GM19193 (cell line): ENCODE measurements at regions not wholly inside any gene's neighbourhood (a gene's known extent, or its start where the extent isn't known, plus 50 kb on each side); places are given as distances from the start of the nearest gene placed in this dataset.

Experiments used
- POLR2A ChIP-seq: IDR thresholded peaks from 4 replicates; pipeline ENCODE4 v1.6.1; 2011; ENCODE audit not compliant: insufficient read depth, insufficient read length; ENCODE audit errors: extremely low read depth

- TF ChIP-seq POLR2A, result no peak
Observed at GRCh38 chr11:116335078-116335477, 437.7 kb downstream of the BUD13 start.

GRCh38 chr11:116334596-116334995 is 438.2 kb downstream of the BUD13 start:
- TF ChIP-seq POLR2A, result no peak

DNA sequence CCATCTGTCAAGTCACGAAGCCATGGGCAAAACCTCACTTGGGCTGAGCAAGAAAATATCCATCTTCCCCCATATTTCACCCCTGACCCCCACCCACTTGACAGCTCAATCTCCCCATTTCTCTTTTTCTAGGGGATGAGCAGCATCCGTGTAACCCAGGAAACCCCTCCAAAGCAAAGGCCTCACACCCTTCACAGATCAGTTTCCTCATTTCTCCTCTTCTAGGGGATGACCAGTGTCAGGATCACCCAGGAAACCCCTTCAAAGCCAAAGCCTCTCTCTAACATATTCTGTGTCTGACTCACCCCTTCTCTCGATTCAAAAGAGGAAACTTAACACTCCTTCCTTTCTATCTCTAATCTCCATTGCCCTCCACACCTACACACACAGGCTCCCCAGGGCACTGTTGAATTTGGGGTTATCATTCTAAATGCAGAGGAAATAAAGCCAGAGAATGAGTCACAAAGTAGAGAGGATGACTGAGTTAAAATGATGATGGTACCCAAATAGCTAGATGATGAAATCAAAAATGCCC is 439.7 kb downstream of the BUD13 start:
- no peak for TF ChIP-seq POLR2A

DNA sequence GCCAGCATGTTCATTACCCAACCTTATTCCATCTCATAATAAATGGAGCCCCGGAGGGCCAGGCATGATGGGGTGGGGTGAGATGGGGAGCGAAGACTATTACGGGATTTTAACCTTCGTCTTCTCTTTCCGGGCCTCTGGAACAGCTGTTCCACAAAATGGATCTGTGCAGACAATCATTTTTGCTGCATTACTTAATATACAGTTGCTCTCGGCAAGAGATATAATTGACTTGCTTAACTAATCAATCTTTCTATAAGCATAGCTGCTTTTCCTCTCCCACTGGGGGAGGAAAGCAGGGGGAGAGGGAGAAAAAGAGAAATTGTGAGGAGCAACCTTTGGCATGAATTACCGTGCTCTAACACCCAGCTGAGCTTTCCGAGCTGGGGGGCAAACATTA is 440.4 kb downstream of the BUD13 start:
- TF ChIP-seq POLR2A, result no peak

GRCh38 chr11:116331381-116331780 is 441.4 kb downstream of the BUD13 start:
- no peak for TF ChIP-seq POLR2A

GRCh38 chr11:116330439-116331185 is 442.2 kb downstream of the BUD13 start:
- TF ChIP-seq POLR2A, result no peak

- TF ChIP-seq POLR2A, result no peak
Observed at GRCh38 chr11:116329354-116330090, 443.3 kb downstream of the BUD13 start.

DNA sequence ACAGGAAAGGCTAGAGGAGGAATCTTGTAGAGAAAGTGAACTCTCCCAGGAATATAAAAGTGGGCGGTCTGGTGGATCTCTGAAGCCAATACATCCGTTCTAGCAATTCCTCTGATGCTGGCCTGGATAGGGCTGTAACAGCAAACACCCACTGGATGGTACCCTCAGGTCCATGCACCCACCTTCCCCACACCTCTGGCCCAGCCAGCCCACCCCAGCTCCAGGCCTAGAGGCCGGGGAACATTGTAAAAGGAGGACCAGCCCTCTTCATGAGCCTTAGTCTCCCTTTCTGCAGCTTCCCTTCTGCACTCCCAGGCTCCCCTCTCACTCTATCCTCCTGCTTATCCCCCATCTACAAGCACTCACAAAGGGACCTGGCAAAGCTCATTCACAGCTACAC is 443.9 kb downstream of the BUD13 start:
- TF ChIP-seq POLR2A, result no peak

DNA sequence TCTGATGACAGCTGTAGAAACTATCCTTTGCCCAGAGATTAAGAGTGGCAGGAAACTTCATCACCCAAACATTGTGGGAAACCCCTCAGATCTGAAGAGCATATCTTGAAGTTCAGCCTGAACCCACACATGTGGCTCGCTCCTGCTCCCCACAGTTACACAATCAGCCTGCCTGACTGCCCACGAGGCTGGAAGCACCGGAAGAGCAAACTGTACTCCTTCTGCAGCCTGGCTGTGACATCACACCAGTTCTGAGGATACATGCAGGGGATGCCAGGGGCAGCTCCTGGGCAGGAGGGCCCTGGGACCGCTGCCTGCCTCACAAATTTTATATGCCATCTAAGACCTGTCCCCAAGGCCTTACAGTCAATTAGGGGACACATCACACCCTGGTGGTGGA is 444.4 kb downstream of the BUD13 start:
- TF ChIP-seq POLR2A, result no peak

DNA sequence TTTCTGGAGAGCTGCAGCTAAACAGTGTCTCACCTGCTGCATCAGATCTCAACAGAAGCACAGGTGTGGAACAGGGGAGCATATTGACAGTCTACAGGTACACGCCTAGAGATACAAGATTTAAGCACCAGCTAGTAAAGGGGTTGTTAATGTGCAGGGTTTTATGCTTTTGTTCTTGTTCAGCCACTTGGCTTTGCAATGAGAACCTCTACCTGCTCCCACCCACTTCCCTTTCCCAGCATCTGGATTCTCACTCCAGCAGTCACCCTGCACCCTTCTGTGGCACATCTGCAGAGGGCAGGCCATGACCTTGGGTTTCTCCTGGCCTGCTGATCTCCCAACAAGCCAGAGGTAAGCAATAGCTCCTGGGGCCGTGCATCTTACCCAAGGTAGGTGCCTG is 446.6 kb downstream of the BUD13 start:
- no peak for TF ChIP-seq POLR2A

GRCh38 chr11:116325247-116325646 is 447.5 kb downstream of the BUD13 start:
- TF ChIP-seq POLR2A, result no peak

DNA sequence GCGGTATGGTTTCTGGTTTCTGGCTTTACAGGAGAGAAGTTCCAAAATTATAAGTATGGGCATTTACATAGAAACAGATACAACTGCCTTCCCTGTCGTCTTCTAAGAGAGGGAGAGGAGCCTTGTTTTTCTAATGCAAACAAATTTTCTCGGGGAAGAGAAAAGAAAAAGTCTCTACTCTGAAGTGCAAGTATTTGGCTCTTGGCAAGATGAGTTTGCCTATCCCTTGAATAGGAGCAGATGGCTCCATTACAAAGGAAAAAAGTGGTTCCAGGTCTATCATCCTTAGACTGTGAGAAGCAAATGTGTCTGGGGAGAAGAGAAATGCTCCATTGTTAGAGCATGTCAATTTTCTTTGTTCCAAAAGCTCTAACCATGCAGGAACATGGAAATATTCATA is 455.6 kb downstream of the BUD13 start:
- no peak for TF ChIP-seq POLR2A

DNA sequence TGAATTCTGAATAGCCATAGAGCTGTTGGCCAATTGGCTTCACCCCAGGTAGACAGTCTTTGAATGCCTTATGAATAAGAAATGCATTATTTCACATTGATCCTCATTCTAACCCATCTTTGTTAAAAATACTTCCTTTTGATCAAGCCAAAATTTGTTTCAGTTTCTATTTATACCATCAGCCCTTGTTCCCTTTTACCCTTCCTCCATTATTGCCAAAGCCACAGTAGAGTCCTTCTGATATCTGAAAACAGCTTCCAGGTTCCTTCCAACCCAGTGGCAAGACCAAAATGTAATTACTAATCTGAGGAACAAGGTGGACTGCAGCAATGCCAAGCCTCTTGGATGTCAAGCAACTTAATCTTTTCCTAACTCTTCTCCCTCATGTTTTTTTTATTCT is 458.8 kb downstream of the BUD13 start:
- TF ChIP-seq POLR2A, result no peak

- no peak for TF ChIP-seq POLR2A
Observed at GRCh38 chr11:116312570-116313391, 460.0 kb downstream of the BUD13 start.

DNA sequence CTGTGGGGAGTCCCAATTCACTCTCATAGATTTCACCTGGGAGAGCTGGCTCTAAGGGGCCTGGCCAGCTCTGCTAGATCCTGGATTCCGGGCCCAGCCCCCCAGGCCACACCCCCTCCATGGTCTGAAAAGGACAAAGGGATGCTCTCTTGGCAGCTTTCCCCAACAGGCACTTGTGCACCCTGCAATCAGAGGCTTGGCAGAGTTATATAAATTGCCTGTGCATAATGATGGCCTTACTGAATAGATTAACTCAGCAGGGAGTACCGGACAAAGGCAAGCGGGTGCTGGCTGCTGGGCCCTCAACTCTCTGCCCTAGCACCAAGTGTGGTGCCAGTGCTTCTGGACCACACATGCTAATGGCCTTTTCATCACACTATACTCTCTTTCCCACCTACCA is 461.6 kb downstream of the BUD13 start:
- TF ChIP-seq POLR2A, result no peak

DNA sequence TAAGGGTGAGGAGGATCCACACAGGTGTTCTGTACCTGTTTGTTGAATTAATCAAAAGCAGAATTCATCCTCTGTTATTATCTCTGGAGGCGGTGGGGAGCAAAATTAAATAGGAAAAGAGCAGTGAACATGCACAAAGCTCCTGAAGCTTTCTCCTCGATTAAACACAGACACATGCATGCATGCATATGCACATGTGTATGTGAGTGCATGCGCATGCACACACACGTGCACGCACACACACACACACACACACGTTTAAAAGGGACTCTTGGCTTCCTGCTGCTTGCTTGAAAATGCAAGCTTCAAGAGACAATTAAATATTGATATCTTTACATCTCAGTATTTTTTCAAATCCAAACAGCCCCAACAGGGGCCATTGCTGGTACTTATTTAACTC is 462.1 kb downstream of the BUD13 start:
- no peak for TF ChIP-seq POLR2A

DNA sequence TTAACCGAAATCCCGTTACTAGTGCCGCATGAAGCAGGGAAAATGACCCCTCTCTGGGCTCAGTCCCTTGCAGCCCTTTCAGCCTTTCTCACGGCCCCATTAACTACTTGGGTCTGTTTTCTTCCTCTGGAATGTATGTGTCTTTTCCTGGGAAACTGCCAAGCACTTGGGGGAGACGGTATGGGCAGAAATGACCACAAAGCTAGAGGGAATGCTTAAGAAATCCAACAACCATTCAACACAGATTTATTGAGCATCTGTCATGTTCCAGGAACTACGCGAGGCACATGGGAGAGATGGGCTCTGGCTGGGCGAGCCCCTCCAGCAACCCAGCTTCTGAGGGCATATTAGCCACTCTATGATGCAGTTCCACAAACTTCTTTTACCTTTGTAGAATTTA is 462.6 kb downstream of the BUD13 start:
- no peak for TF ChIP-seq POLR2A
